ENCODE measurements at regions not wholly inside any gene's neighbourhood (a gene's known extent, or its start where the extent isn't known, plus 50 kb on each side); places are given as distances from the start of the nearest gene placed in this dataset.

DNA sequence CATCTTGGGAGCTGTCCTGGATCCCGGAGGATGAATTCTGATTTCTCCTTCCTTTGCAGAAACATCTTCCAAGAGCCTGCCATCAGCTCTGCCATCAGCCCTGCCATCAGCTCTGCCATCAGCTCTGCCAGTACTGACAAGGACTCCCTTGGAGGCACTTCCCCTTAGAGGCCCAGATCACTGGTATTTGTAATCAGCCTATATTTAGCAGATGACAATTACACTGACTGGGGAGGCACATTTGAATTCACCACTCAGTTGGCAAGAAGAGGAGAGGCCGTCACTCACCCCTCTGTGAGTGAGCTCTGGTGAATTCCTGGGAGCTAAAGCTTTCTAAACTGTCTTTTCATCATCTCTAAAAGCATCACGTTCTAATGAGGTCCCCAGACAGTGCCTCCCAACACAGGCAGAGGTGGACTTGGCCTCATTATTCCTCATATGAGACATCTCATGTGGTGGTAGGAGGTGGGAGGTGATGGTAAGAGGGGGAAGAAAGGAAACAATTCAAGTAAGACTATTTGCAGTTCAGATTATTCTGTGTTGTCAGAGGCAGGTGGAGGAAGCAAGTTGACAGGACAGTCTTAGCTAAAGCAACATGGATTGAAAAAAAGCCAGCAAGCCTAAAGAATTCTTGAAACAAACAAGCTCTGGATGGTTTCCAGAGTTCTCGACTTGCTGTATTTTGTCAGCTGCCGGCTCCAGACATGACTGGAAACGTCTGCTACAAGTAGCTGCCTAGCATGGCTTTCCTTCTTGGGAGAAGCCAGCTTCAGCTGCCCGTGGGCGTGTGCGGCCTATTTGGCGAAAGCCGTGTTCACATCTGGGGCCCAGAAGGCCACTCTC lies 771.7 kb downstream of the TBC1D22A start:
- H3K4me3 ChIP-seq (ENCODE audit: low read length) = no peak overlapping the region
- DNase-seq (ENCODE audit: low read depth) = no peak
- TF ChIP-seq, protein P1, sequence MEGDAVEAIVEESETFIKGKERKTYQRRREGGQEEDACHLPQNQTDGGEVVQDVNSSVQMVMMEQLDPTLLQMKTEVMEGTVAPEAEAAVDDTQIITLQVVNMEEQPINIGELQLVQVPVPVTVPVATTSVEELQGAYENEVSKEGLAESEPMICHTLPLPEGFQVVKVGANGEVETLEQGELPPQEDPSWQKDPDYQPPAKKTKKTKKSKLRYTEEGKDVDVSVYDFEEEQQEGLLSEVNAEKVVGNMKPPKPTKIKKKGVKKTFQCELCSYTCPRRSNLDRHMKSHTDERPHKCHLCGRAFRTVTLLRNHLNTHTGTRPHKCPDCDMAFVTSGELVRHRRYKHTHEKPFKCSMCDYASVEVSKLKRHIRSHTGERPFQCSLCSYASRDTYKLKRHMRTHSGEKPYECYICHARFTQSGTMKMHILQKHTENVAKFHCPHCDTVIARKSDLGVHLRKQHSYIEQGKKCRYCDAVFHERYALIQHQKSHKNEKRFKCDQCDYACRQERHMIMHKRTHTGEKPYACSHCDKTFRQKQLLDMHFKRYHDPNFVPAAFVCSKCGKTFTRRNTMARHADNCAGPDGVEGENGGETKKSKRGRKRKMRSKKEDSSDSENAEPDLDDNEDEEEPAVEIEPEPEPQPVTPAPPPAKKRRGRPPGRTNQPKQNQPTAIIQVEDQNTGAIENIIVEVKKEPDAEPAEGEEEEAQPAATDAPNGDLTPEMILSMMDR (IDR thresholded peaks at IDR 0.05; ENCODE audit: insufficient read depth, low read depth, low read length, missing control alignments) = no peak

DNA sequence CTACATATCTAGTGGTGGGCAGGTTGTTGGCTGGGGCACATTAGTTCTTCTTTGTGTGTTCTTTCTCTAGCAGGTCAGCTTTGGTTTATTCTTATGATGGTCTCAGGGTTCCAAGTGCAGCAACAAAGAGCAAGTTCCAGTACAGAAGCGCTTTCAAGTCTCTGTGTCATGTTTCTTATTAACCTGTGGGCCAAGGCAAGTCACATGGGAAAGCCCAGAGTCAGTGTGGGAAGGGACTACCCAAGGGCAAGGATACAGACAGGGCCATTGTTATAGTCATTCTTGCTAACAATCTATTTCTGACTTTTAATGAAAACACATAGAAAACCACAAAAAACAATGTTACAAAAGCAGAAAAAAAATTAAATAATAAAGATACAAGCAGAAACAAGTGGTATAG lies 754.6 kb downstream of the TBC1D22A start:
- H3K4me3 ChIP-seq (ENCODE audit: low read length) = no peak overlapping the region
- TF ChIP-seq, protein P1 (IDR thresholded peaks at IDR 0.05; ENCODE audit: insufficient read depth, low read depth, low read length, missing control alignments) = no peak
- DNase-seq (ENCODE audit: low read depth) = no peak

DNA sequence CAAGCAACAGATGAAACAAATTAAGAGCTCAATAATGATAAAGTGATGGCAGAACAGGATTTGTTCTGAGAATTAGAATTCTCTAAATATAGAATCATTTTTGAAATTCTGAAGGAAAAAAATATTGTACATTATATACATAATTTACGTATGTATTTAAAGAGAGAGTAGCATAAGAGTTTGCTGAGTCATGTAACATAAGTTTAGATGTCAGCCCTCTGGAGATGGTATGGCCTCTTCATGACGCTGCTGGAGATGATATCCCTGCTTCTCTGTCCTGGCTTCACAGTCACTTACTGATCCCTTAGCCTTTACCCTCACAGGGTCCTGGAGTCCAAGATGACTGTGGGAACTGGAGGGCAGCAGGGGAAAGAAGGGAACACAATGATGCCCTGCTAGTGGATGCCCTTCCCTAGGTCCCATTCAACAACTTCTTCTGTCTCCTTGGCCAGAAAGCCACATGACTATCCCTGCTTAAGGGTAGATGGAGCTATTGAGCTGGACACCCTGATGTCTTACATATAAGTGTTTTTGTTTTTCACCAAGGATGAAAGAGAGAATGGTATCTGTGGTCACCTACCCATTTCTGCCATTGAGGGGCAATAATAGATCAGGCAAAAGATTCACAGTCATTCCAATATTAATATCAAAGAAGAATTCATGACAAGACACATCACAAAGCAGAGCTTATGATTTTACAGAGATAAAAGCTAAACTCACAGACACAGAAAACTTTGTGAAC lies 753.1 kb downstream of the TBC1D22A start:
- no peak for DNase-seq (ENCODE audit: low read depth)
- H3K4me3 ChIP-seq (ENCODE audit: low read length) = no peak overlapping the region
- TF ChIP-seq, protein P1 (IDR thresholded peaks at IDR 0.05; ENCODE audit: insufficient read depth, low read depth, low read length, missing control alignments) = no peak

DNA sequence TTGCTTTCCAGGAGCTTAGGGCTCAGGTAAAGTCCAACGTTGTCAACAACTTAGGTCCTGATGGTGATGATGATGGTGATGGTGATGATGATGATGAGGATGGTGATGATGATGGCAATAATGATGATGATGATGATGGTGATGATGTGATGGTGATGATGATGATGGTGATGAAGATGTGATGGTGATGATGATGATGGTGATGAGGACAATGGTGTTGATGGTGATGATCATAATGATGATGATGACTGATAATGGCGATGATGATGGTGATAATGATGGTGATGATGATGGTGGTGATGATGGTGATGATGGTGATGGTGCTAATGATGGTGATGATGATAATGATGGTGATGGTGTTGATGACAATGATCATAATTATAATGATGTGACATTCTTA lies 750.2 kb downstream of the TBC1D22A start:
- no peak for DNase-seq (ENCODE audit: low read depth)
- H3K4me3 ChIP-seq (ENCODE audit: low read length) = no peak overlapping the region
- TF ChIP-seq, protein P1 (IDR thresholded peaks at IDR 0.05; ENCODE audit: insufficient read depth, low read depth, low read length, missing control alignments) = no peak

DNA sequence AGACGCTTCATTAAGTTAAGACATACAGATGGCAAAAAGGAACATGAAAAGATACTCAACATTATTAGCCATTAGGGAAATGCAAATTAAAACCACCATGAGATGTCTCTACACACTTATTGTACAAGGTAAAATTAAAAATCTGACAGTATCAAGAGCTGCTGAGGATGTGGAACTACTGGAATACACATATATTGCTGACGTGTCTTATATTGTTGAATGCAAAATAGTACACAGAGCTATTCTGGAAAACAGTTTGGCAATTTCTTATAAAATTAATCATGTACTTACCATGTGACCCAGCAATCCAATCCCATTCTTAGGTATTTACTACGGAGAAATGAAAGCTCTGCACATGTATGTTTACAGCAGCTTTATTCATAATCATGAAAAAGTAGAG lies 742.5 kb downstream of the TBC1D22A start:
- H3K4me3 ChIP-seq (ENCODE audit: low read length) = no peak overlapping the region
- no peak for DNase-seq (ENCODE audit: low read depth)
- TF ChIP-seq, protein P1 (IDR thresholded peaks at IDR 0.05; ENCODE audit: insufficient read depth, low read depth, low read length, missing control alignments) = no peak

DNA sequence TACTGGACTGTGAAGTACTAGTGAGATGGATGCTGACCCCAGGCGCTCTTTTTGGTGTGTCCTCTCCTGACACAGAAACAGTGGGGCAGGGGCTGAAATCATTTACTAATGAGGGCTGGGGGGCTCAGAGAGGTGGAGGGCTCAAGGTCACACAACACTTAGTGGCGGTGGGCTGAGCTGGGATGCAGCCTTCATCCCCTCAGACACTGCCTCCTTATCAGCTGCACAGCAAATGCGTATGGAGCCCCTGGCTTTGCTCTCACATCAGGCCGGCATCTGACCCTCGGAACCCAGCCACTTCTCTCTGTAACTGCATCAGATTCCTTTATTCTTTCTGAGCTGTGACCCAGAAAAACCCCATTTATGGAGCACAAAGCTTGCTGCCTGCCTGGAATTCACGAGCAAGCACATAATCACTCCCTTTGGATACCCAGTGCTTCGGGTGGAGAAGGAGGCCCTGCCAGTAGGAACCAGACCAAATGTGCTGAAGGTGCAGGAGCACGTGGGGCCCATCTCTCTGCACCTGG lies 736.6 kb downstream of the TBC1D22A start:
- no peak overlapping the region for H3K4me3 ChIP-seq (ENCODE audit: low read length)
- TF ChIP-seq, protein P1 (IDR thresholded peaks at IDR 0.05; ENCODE audit: insufficient read depth, low read depth, low read length, missing control alignments) = no peak

More for the DNA sequence above, 736.6 kb downstream of the TBC1D22A start:
- no peak for DNase-seq (ENCODE audit: low read depth)

Data from epithelial cell of esophagus (primary cell).